GM19455 (cell line): ENCODE measurements at regions not wholly inside any gene's neighbourhood (a gene's known extent, or its start where the extent isn't known, plus 50 kb on each side); places are given as distances from the start of the nearest gene placed in this dataset.

ENCODE experiments used
- ATAC-seq: cut with Tn5 transposase; IDR thresholded peaks from one replicate; pipeline ENCODE4 v1.9.1; 2021; ENCODE audit not compliant: unreplicated experiment

DNA sequence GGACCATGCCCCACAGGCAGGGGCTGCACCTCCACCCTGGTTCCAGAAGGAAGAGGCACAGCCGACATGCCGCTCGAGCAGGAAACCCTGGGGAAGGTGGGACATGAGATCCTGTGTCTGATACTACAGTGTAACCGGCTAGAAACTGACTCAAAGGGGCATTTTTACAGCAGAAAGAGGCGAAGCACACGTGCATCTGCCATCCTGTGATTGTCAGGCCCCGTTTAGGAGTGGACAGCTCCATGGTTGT, 62.7 kb downstream of the SIK1 start:
- no peak for ATAC-seq

DNA sequence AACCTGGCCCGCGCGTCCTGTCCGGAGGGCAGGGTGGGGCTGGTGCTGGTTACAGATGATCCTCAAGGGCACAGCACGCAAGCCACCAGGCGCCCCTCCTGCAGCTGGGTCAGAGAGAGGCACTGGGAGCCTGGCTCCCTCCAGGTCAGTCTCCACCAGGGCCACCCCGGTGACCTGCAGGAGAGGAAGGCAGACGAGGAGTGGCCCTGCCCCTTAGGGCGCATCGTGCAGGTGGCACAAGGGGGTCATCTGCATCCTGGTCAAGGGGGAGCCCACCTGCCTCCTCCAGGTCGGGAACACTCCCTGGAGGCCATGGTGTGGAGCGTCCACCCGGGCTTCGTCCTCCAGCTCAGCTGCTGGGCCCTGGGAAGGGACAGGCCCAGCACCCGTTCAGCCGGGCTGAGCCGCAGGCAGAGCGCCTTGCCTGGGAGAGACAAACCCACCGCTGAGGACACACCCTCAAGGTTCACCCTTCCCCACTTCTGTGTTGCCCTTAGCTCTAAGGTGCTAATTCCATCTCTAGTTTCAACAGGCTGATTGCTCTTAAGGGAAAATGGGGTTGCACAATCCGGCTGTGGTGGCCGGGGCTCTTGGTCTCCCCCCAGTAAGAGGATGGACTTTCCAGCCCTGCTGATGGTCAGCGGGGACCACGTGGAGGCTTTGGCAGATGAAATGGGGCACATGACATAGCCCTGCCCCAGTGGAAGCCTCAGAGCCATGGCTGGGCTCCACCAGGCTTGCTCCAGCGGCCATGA, 63.2 kb downstream of the SIK1 start:
- ATAC-seq = no peak

DNA sequence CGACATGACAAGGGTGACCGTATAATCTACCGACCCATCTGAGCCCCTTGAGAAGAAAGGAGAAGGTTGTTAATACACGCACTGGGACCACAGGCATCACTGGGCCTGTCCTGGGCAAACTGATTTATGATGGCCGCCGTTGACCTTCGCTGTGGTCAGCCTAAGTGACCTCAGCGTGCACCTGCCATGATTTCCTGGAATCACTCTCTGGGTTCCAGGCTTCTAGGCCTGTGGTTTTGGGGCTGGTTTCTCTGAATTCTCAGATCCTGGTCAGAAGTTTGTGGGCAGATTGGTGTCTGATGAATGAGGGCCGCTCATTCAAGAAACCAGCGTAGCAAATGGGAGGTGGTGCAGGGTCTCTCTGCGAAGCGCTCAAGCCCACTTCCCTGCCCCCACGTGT, 64.0 kb downstream of the SIK1 start:
- ATAC-seq = no peak

DNA sequence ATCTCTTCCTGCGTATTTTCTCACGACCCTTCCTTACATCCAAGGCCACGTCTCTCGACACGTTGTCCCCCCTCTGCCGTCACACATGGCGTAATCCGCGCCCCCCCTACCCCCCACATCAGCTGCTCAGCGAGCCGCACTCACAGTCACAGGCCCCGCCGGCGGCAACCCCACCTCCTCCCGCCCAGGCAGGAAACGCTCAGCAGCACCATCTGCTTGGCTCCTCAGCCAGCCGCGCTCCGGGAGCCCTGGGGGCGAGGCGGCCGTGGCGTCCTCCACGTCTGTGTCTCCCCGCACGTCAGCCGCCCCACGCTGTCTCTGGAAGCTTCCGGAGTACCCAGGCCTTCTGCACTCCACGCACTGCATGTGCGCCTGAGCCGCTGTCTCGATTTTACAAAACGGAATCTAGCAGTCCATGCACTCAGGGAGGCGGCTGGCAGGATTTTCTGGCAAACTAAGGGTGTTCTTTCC, 64.6 kb downstream of the SIK1 start:
- peak; percentile 41 for ATAC-seq

DNA sequence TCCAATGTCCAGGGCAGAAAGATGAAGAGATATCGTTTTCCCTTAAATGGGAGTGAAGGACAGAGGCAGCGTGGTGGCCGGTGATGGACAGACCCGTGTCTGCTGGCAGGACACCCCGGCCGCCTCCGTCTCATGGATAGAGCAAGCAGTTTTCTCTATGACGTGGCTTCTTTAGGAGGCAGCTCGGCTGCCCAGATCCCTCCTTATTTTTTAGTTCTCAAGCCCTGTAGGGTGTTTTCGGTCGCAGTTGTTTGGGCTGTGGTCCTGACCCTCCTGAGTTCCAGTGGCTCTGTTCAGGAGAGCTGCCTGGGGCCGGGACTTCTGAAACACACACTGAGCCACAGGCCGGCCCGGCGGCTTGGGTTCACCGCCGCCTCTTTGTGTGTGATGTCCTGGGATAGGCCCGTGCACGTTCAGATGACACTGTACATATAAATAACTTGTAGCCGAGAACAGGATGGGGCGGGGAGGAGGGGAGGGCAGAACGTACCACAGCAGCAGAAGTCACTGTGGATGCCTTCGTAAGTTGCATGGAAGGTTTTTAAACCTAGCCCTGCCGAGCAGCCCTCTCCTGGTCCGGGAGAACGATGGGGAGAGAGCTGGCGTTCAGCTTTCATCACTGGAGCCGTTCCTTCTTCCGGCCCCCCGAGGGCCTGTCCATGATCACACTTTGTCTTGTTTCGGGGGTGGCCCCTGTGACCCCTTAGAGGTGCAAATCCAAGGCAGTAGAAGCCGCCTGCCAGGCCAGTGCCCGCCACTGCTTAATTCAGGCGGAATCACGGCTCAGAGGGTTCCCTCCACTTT, 65.2 kb downstream of the SIK1 start:
- ATAC-seq = peak; percentile 57

DNA sequence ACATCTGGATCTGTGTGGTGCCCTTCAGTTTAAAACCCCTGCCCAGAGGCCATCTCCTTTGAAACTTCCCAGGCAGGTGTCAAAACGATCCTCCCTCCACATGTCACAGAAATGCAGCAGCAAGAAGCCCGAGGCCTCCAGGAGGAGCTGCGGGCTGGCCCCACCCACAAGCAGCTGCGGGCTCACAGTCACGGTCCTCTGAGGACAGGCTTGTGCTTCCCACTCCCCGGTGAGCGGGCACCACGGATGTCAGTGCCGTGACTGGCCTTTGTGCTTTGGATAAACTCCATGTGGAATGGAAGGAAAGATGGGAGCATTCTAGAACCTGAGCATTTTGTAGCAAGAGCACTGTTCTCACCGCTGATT, 65.8 kb downstream of the SIK1 start:
- no peak for ATAC-seq

DNA sequence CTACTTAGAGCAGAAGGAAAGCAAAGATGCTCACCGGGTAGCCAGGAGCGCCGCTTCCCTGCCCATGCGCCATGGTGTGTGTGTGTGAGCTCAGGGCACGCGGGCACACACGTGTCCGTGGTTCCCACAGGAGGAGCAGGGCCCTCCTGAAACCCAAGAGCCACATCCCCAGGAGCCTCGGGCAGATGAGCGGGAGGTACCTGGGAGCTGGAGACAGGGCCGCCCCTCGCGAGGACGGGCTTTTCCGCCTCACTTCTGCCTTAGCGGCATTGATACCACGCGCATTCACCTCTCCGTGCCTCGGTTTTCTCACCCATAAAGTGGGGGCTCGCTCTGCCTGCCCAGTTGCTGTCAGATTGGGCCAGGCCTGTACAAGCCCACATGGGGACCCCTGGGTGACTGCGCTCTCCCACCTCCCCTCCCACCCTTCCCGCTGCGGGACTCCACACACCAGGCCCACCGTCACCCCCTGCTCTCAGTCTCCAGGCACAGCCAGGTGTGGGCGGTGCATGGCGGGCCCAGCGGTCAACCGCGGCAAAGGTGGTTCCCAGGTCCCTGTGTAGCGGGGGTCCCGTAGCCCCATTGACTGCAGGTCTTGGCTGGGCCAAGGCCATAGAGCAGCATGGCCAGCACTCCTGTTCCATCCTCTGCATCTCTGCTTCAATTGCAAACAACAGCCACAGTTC, 66.3 kb downstream of the SIK1 start:
- ATAC-seq = no peak

DNA sequence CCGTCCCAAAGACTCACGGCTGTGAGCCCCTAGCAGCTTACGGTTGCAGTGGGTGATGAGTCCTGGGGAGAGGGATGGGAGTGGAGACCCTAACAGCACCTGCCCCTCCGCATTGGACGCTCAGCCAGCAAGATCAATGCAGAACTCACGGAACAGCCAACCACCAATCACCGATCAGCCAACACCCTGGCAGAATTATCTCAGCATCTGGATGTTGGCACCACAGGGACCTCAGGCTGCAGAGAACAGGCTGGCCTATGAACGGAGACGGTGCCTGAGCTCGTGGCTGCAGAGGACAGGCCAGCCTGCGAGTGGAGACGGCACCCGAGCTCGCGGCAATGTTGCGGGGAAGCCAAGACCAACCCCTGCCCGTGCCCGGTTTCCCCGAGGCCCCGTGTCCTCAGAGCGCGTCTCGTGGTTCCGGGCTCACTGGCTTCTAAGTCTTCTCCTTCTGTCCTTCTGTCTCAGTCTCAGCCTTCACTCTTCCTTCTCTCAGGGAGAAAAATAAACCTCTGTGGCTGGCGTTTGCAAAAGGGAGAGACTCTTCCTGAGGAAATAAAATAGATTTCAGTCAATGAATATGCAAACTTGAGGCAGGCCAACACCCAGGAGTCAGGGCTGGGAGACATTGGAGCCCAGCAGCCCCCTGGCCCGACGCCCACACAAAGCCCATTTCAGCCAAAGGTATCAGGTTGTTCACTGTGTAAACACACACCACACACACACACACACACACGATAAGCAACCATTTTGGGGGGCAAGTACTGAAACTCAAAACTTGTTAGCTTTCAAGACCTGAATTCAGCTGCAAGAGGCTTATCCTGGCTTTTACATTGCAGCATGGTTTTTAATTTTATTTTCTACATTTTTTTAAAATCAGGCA, 67.8 kb downstream of the SIK1 start:
- no peak for ATAC-seq

DNA sequence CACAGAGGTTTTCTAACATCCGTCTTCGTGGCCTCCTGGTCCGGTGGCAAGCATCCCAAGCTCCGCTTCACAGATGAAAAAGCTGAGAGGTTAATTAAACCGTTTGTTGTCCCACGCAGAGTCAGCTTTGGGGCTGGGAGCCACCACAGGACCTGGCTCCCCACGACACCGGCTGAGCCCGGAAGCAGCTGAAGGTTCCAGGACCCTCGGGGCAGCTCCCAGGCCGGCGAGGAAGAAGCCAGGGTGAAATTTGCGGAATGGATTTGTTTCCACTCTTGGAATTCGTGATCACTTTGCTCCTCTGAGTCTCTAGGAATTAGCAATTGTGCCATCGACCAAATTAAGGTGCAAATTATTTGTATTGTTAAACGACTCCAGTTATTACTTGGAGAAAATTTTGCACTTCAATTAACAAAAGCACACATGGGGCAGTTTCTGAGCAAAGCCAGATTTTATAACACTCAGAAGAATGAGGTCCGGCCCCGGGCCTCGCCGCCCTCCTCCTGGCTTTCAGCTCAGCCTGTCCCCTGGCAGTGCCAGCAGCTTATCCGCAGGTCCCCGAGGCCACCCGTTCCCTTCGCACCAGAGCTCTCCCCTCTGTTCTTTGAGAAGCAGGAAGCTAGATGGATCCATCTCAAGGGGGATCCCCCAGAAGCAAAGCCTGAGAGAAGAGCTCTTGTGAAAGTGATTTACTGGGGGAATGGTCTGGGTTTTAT, 69.1 kb downstream of the SIK1 start:
- ATAC-seq = no peak

DNA sequence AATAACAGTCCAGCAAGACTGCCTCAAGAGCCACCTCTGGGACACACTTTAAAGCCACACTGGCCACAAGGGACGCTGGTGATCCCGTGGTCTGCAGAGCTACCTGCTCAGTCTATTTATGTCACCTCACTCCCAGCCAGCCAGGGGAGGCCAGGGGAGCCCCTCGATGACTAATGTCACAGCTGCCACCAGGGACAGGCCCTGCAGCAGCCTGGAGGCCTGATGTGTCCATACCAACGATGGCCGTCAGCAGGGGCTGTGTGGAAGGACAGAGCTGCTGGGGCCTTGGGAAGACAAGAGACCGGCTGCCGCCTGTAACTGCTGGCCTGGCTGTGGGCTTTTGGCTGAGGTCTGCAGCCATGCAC, 71.0 kb downstream of the SIK1 start:
- no peak for ATAC-seq

DNA sequence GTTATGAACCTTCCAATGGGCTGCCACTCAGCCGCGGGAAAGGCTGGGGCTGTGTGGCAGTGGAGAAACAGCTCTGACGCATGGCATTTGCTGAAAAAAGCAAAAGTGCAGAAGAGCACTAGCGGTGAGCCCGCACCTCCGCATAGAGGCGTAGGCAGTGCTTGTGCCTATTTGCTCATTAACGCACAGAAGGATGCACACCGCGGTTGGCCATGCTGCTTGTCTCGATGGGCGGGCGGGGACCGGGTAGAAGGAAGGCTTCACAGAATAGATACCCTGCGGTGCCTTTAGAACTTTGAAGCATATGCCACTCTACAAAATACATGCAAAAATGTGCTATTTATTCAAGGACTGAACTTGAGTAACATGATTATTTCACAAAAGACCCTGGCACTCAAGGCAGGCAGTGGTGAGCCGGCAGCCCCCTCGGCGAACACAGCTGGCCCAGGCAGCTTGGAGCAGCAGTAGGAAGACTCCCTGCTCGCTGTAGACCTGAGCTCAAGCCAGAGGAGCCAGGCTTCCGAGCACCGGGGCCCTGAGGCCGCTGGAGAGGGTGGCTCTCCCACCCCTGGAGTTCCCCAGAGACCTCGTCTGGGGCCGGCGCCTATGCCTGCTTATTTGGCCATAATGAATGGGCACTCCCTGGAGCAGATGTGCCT, 71.5 kb downstream of the SIK1 start:
- ATAC-seq = no peak

DNA sequence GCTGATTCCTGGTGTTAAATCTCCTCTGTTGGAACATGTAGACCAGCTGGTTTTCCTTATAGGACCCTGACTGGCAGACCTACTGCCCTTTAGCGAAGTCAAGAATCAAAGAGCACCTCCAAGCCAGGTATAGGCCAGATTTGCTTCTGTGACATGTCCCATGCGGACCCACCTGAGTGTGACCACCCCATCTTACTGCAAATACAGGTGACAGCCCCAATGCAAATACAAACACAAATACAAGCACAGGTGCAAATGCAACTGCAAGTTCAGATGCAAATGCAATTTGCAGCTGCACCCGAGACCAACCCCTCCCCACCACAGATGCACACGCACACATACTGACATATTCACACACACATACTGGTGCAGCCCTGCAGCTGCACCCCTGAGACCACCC, 72.3 kb downstream of the SIK1 start:
- no peak for ATAC-seq

DNA sequence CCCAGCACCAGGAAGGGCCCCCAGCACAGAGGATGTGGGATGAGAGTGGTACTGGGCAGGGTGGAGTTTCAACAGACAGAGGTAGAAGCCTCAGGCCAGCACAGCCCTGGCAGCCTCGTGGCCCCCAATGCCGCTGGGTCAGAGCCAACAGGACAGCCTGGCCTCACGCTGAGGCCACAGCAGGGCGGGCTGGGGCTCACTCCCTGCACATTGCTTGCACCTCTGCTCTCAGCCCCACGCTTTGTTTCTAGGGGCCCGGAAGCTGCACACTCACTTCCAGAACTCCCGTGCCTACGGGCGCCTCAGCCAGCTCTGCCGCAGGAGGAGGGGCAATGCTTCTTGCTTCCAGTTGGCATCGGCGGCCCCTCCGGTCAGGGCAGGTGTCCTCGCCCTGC, 72.9 kb downstream of the SIK1 start:
- no peak for ATAC-seq

DNA sequence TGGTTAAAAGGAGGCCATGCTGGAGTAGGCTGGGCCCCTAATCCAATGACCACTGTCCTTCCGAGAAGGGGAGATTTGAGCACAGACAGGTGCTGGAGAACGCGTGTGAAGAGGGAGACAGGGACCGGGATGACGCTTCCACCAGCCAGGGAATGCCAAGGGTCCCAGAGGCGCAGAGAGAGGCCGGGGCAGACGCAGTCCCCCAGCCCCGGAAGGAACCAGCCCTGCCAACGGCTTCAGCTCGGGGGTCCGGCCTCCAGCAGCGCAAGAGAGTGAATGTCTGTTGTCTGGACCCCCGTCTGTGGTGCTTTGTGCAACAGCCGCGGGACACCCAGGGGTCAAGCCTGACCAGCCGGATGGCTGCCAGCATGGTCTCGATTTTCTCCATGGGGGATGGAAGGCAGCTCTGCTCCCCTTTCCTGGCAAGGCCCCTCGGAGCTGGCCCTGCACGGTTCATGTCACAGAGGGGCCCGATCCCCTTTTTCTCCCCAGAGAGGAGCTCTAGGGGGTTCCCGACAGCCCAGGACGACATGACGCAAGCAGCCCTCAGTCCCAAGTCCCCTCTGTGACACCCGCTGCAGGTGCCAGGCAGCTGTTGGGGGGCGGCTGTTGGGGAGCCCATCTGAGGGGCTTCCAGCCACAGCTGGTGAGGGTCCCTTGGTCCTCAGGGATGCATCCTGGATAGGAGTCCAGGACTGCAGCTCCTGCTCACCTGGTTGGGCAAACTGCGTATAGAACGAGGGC, 73.5 kb downstream of the SIK1 start:
- ATAC-seq = no peak

DNA sequence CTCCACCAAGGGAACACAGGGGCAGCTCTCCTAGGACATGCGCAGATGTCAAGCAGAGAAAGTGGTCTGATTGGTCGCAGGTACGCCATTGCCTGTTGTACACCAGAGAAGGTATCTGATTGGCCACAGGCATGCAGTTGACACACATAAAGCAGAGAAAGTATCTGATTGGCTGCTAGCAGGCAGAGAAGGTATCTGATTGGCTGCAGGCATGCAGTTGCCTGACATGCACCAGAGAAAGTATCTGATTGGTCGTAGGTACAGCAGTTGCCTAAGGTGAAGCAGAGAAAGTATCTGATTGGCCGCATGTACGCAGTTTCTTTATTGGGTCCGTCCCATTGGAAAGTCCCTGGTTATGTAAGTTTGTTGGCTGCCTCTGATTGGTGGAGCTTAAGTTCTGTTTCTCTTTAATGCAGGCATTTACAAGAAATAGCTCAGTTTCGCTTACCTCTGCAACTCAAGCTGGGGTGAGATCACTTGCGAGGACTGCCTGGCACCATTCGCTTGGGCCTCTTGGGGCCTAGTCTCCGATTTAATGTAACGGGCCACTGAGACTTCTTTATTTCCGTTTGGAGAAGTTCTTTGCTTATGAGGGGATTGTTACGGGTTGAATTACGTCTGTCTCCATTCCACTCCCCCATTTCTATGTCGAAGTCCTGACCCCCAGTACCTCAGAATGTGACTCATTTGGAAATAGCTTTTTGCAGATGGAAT, 74.2 kb downstream of the SIK1 start:
- peak; percentile 74 for ATAC-seq

DNA sequence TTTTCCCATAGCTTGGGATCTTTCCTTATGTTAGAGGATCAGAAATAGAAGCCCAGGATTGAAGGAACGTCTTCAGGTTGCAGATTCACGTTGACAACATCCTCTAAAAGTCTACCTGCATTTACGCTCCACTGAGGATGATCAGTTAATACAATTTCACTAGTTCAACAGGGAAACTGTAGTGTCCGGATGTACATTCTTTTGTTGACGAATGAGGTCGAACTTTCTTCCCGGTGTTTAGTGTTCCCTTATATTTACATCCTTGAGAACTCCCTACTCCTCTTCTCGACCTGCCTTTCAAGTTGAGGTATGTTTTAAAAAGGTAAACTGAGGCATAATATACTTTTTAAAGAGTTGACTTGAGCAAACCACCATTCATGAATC, 74.8 kb downstream of the SIK1 start:
- no peak for ATAC-seq

DNA sequence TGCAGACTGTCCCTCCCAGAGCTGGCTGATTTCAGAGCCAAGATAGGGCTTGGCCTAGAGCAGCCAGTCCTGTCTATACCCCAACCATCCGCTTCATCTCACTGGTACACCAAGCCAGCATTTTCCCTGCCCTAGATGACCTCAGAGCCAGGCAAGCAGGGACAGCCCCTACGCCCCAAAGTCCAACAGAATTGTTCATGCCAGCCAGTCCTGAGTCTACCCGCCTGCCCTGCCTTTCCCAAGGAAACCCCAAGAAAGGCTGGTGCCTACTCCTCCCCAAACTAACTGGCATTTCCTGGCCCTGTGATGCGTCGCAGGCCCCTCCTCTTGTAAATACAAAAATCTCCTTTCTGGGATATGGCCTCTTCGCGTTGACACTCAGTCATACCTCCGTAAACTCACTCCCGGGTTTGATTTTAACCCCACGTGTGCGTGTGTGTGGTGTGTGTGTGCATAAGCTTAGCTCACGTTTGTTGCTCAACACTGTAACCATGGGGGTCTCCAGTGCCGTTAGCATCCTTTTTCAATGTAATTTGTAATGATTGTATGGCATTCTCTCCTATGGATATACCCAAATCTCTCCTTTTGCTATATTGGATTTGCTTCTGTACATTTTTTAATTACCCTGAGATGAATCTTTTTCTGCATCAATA, 75.3 kb downstream of the SIK1 start:
- ATAC-seq = no peak

DNA sequence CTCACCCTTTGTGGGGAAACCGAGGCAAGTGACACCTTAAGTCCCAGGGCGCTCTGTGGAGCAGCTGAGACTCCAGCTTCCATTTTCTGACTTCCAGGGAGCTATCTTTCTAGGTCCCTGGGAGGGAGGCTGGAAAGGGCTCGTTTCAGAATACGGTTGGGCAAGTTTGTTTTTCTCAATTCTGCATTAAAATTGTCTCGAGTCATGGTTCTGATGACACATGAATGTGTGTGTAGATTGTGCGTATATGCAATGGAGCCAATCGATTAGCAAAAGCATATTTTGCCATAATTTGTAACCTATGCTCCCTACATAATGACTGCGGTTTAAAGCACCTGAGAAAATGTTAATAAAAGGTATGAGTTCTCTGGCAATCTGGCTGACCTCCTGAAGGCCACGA, 77.3 kb downstream of the SIK1 start:
- no peak for ATAC-seq
